Stomach (tissue), 4 donors: ENCODE measurements at regions not wholly inside any gene's neighbourhood (a gene's known extent, or its start where the extent isn't known, plus 50 kb on each side); places are given as distances from the start of the nearest gene placed in this dataset.

Source experiments
- EP300 ChIP-seq: sonication (generic); formaldehyde crosslinking; IDR thresholded peaks from one replicate; pipeline ENCODE4 v1.6.1; 2017; ENCODE audit warnings: antibody characterized with exemption
- POLR2AphosphoS5 ChIP-seq, 3 donors: sonication (generic); formaldehyde crosslinking; IDR thresholded peaks; one replicate each; pipeline ENCODE4 v1.6.1; 2016; ENCODE audit warnings: antibody characterized with exemption in 3 of 3
- TF ChIP-seq, protein P1 (sequence below), 7 experiments: fragments of 450-650 bp in 4 of 7; fragments of 200-600 bp in 3 of 7; sonication (generic) in 3 of 7; IDR thresholded peaks; one replicate each; pipeline ENCODE4 v1.5.1; 2016 to 2019; ENCODE audit warnings: antibody characterized with exemption in 7 of 7, control low read depth in 2 of 7, mild to moderate bottlenecking in 1 of 7

DNA sequence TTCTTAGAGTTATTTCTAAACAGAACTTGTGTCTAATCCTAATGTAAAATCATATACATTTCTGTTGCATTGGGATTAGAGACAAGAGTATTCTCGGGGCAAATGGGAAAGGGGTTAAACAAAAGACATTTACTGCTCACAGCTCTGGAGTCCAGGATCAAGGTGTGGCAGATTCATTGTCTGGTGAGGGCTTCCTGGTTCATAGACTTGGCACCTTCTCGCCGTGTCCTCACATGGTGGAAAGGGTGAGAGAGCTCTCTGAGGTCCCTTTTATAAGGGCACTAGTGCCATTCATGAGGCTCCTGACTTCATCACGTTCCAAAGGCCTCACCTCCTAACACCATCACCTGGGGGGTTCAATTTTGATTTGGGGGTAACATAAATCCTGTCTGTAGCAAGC is 90.3 kb upstream of the PRKX start:
- TF ChIP-seq EP300 (no peak), POLR2AphosphoS5 (IDR thresholded peaks at IDR 0.05) (no peak)
- TF ChIP-seq, protein P1, sequence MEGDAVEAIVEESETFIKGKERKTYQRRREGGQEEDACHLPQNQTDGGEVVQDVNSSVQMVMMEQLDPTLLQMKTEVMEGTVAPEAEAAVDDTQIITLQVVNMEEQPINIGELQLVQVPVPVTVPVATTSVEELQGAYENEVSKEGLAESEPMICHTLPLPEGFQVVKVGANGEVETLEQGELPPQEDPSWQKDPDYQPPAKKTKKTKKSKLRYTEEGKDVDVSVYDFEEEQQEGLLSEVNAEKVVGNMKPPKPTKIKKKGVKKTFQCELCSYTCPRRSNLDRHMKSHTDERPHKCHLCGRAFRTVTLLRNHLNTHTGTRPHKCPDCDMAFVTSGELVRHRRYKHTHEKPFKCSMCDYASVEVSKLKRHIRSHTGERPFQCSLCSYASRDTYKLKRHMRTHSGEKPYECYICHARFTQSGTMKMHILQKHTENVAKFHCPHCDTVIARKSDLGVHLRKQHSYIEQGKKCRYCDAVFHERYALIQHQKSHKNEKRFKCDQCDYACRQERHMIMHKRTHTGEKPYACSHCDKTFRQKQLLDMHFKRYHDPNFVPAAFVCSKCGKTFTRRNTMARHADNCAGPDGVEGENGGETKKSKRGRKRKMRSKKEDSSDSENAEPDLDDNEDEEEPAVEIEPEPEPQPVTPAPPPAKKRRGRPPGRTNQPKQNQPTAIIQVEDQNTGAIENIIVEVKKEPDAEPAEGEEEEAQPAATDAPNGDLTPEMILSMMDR (IDR thresholded peaks at IDR 0.05) = no peak
